ENCODE measurements at regions not wholly inside any gene's neighbourhood (a gene's known extent, or its start where the extent isn't known, plus 50 kb on each side); places are given as distances from the start of the nearest gene placed in this dataset.

DNA sequence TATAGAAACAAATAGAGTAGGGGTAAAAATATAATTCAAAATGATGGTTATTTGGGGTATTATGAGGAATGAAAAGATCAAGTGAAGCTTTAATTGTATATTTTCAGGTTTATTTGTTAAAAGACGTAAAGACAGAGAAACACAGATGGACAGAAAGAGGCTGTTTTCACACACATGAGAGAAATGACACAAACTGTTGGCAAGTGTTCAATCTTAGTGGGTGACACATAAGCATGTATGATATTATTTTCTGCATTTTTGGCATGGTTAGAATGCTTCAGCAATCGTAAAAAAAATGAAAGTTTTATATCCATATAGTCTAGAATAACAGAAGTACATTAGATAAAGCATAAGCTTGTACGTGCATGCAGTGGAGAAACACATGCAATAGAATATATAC is 464.4 kb upstream of the AKR1E2 start:
- H3K79me2 ChIP-seq (ENCODE audit: control insufficient read depth, insufficient read depth, low read length) = no peaks in the 10 kb centered on the region
- no peaks in the 10 kb centered on the region for H3K27me3 ChIP-seq (ENCODE audit: control insufficient read depth in 2 of 2, insufficient read depth in 2 of 2, low read length in 2 of 2)
- H3K9me3 ChIP-seq (replicated peaks; ENCODE audit: control insufficient read depth, insufficient read depth, low read depth, low read length) = no peaks in the 10 kb centered on the region
- no peak overlapping the region for H2AFZ ChIP-seq (ENCODE audit: low read depth, low read length)
- no peaks in the 10 kb centered on the region for H3K9me1 ChIP-seq (ENCODE audit: control insufficient read depth, insufficient read depth, low read length)
- WGBS (ENCODE audit: insufficient coverage, low coverage, missing lambda C conversion rate) = 0% methylated on average over 3 of the region's 3 CpGs
- intact Hi-C loops (cut with micrococcal nuclease) = no loop called here
- in situ Hi-C loops (cut with MboI) = no loop called here
- H3K36me3 ChIP-seq (ENCODE audit: control insufficient read depth, insufficient read depth, low read length) = no peaks in the 10 kb centered on the region
- DNase-seq (ENCODE audit: extremely low read depth in 1 of 4, low spot score in 3 of 4) = no peak
- H3K27ac ChIP-seq (ENCODE audit: extremely low read depth, low read depth, low read length) = no peak overlapping the region
- no TSS peak for BruUV-seq (replicated peaks)
- FAIRE-seq = no peak
- no peaks in the 10 kb centered on the region for H3K4me1 ChIP-seq (replicated peaks in 1 of 2; ENCODE audit: control insufficient read depth in 2 of 2, insufficient read depth in 2 of 2, low read length in 2 of 2)
- no peak overlapping the region for H3K4me2 ChIP-seq (ENCODE audit: insufficient read depth, low read length)
- POLR2A ChIA-PET = no interaction called here
- no peak for ATAC-seq
- CTCF ChIA-PET (ENCODE audit: low intra/inter-chr PET ratio) = no interaction called here
- no peak overlapping the region for H3K9ac ChIP-seq (ENCODE audit: insufficient read depth in 1 of 2, low read depth in 2 of 2, low read length in 2 of 2)
- no peaks in the 10 kb centered on the region for H4K20me1 ChIP-seq (replicated peaks; ENCODE audit: control insufficient read depth, insufficient read depth, low read length)
- TF ChIP-seq, protein P1, sequence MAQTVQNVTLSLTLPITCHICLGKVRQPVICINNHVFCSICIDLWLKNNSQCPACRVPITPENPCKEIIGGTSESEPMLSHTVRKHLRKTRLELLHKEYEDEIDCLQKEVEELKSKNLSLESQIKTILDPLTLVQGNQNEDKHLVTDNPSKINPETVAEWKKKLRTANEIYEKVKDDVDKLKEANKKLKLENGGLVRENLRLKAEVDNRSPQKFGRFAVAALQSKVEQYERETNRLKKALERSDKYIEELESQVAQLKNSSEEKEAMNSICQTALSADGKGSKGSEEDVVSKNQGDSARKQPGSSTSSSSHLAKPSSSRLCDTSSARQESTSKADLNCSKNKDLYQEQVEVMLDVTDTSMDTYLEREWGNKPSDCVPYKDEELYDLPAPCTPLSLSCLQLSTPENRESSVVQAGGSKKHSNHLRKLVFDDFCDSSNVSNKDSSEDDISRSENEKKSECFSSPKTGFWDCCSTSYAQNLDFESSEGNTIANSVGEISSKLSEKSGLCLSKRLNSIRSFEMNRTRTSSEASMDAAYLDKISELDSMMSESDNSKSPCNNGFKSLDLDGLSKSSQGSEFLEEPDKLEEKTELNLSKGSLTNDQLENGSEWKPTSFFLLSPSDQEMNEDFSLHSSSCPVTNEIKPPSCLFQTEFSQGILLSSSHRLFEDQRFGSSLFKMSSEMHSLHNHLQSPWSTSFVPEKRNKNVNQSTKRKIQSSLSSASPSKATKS (CRISPR knock-in tag; IDR thresholded peaks at IDR 0.05) = no peak
- TF ChIP-seq SP1 (CRISPR knock-in tag; IDR thresholded peaks at IDR 0.05) = no peak
- TF ChIP-seq FOXJ3 (CRISPR knock-in tag; IDR thresholded peaks at IDR 0.05) = no peak
- no peak for TF ChIP-seq ZNF717 (CRISPR knock-in tag; IDR thresholded peaks at IDR 0.05)
- TF ChIP-seq, protein P2, sequence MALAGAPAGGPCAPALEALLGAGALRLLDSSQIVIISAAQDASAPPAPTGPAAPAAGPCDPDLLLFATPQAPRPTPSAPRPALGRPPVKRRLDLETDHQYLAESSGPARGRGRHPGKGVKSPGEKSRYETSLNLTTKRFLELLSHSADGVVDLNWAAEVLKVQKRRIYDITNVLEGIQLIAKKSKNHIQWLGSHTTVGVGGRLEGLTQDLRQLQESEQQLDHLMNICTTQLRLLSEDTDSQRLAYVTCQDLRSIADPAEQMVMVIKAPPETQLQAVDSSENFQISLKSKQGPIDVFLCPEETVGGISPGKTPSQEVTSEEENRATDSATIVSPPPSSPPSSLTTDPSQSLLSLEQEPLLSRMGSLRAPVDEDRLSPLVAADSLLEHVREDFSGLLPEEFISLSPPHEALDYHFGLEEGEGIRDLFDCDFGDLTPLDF (CRISPR knock-in tag; IDR thresholded peaks at IDR 0.05) = no peak
- no peak overlapping the region for H3K4me3 ChIP-seq

Data from K562 (cell line).